IMR-90 (cell line): ENCODE measurements at regions not wholly inside any gene's neighbourhood (a gene's known extent, or its start where the extent isn't known, plus 50 kb on each side); places are given as distances from the start of the nearest gene placed in this dataset.

Experiments used
- ATAC-seq: fragments of 200-7000 bp; cut with Tn5 transposase; 2 replicates; pipeline ENCODE4 v1.9.1; 2020; ENCODE audit warnings: low read depth, mild to moderate bottlenecking, moderate library complexity
- BruUV-seq: library from RNA; stranded (reverse); fragments of 400-500 nt; replicated peaks from 2 replicates; lab custom pipeline; 2021; lab: Mats Ljungman, UMichigan
- CTCF ChIA-PET: fragments of 300-600 bp; formaldehyde crosslinking; extraction: SDS; loops from one replicate; lab custom pipeline; 2021; ENCODE audit warnings: antibody characterized with exemption; lab: Yijun Ruan, JAX
- POLR2A ChIA-PET: fragments of 300-600 bp; sonication (Branson Sonifier 250); formaldehyde crosslinking; loops from one replicate; lab custom pipeline; 2022; ENCODE audit warnings: antibody characterized with exemption; ENCODE audit not compliant: unreplicated experiment; lab: Charles Lee
- DNase-seq: peaks from one replicate; pipeline ENCODE4 v3.0.0; 2013
- H2AFZ ChIP-seq: replicated peaks from 2 replicates; pipeline ENCODE3; 2013; ENCODE audit warnings: low read length, mild to moderate bottlenecking; ENCODE audit not compliant: poor library complexity
- H2AK5ac ChIP-seq: 2 replicates; pipeline ENCODE4 v1.6.1; 2013; ENCODE audit warnings: low read depth, low read length, inconsistent platforms
- H2AK9ac ChIP-seq: replicated peaks from 2 replicates; pipeline ENCODE3; 2013; ENCODE audit warnings: mild to moderate bottlenecking, low read depth, low read length, moderate library complexity; ENCODE audit not compliant: poor library complexity
- H2BK120ac ChIP-seq: 2 replicates; pipeline ENCODE4 v1.6.1; 2013; ENCODE audit warnings: low read depth, low read length, inconsistent platforms
- H2BK15ac ChIP-seq: 3 replicates; pipeline ENCODE4 v1.6.1; 2013; ENCODE audit warnings: low read depth, low read length, inconsistent platforms
- H2BK20ac ChIP-seq: 2 replicates; pipeline ENCODE4 v1.6.1; 2013; ENCODE audit warnings: low read depth, mild to moderate bottlenecking, inconsistent platforms, low read length, moderate library complexity
- H2BK5ac ChIP-seq: 2 replicates; pipeline ENCODE4 v1.6.1; 2013; ENCODE audit warnings: mild to moderate bottlenecking, low read depth, low read length, inconsistent platforms; ENCODE audit not compliant: poor library complexity, severe bottlenecking
- H3K14ac ChIP-seq: replicated peaks from 2 replicates; pipeline ENCODE4 v1.6.1; 2013; ENCODE audit warnings: low read depth, low read length, inconsistent platforms
- H3K18ac ChIP-seq: 2 replicates; pipeline ENCODE4 v1.6.1; 2013; ENCODE audit warnings: low read depth, low read length, control low read depth
- H3K23ac ChIP-seq: 2 replicates; pipeline ENCODE4 v1.6.1; 2013; ENCODE audit warnings: low read depth, low read length, inconsistent platforms
- H3K27ac ChIP-seq: 2 replicates; pipeline ENCODE4 v1.5.1; 2013; ENCODE audit warnings: mild to moderate bottlenecking, control low read depth, low read length; ENCODE audit not compliant: insufficient read depth
- H3K27me3 ChIP-seq: 2 replicates; pipeline ENCODE4 v1.6.1; 2013; ENCODE audit warnings: low read length; ENCODE audit not compliant: control insufficient read depth, insufficient read depth
- H3K36me3 ChIP-seq: 2 replicates; pipeline ENCODE4 v1.6.1; 2013; ENCODE audit warnings: low read length, mixed read lengths; ENCODE audit not compliant: control insufficient read depth, insufficient read depth
- H3K4ac ChIP-seq: 2 replicates; pipeline ENCODE4 v1.6.1; 2013; ENCODE audit warnings: low read depth, low read length, inconsistent platforms
- H3K4me1 ChIP-seq: 2 replicates; pipeline ENCODE4 v1.6.1; 2013; ENCODE audit warnings: low read length, mixed read lengths; ENCODE audit not compliant: control insufficient read depth, insufficient read depth
- H3K4me2 ChIP-seq: 2 replicates; pipeline ENCODE4 v1.6.1; 2013; ENCODE audit warnings: low read depth, mild to moderate bottlenecking, control low read depth, low read length, moderate library complexity
- H3K4me3 ChIP-seq: 2 replicates; pipeline ENCODE4 v1.5.1; 2013; ENCODE audit warnings: low read depth, mild to moderate bottlenecking, control low read depth, low read length, moderate library complexity; ENCODE audit not compliant: insufficient read depth
- H3K56ac ChIP-seq: 2 replicates; pipeline ENCODE4 v1.6.1; 2013; ENCODE audit warnings: low read length, inconsistent platforms; ENCODE audit not compliant: insufficient read depth; ENCODE audit errors: extremely low read depth
- H3K79me1 ChIP-seq, 2 experiments: 2 replicates each; pipeline ENCODE4 v1.6.1; 2013; ENCODE audit warnings: low read length in 2 of 2, inconsistent platforms in 1 of 2, low read depth in 1 of 2
- H3K9ac ChIP-seq: 2 replicates; pipeline ENCODE4 v1.6.1; 2013; ENCODE audit warnings: low read depth, low read length, control low read depth
- H3K9me1 ChIP-seq: 2 replicates; pipeline ENCODE4 v1.6.1; 2013; ENCODE audit warnings: low read length, inconsistent platforms; ENCODE audit not compliant: insufficient read depth
- H3K9me3 ChIP-seq: 2 replicates; pipeline ENCODE4 v1.6.1; 2013; ENCODE audit warnings: low read length; ENCODE audit not compliant: control insufficient read depth, insufficient read depth
- H4K20me1 ChIP-seq: 2 replicates; pipeline ENCODE4 v1.6.1; 2013; ENCODE audit warnings: low read length, inconsistent platforms; ENCODE audit not compliant: insufficient read depth
- H4K5ac ChIP-seq: 2 replicates; pipeline ENCODE4 v1.6.1; 2013; ENCODE audit warnings: mild to moderate bottlenecking, low read depth, low read length, control low read depth
- H4K8ac ChIP-seq, 2 experiments: 2 replicates each; pipeline ENCODE4 v1.6.1; 2013; ENCODE audit warnings: low read depth in 2 of 2, low read length in 2 of 2, control low read depth in 1 of 2, inconsistent platforms in 1 of 2
- H4K91ac ChIP-seq: 2 replicates; pipeline ENCODE4 v1.6.1; 2013; ENCODE audit warnings: low read depth, low read length, inconsistent platforms; ENCODE audit not compliant: insufficient read depth
- BHLHE40 ChIP-seq: fragments of 150-350 bp; IDR thresholded peaks from 2 replicates; pipeline ENCODE4 v1.6.1; 2016; ENCODE audit warnings: mild to moderate bottlenecking, low read depth, low read length
- CHD1 ChIP-seq: IDR thresholded peaks from 2 replicates; pipeline ENCODE4 v1.6.1; 2012; ENCODE audit warnings: low read depth, low read length, improper control_type of control experiment
- FOS ChIP-seq: fragments of 150-350 bp; IDR thresholded peaks from 2 replicates; pipeline ENCODE4 v1.6.1; 2016; ENCODE audit warnings: low read depth, low read length
- MXI1 ChIP-seq: IDR thresholded peaks from 2 replicates; pipeline ENCODE4 v1.6.1; 2012; ENCODE audit warnings: low read depth, mild to moderate bottlenecking, low read length, moderate library complexity, borderline replicate concordance
- WGBS, 2 experiments: methylation state at CpG; one replicate each; pipeline versions ENCODE4 v1.1.5 to v1.1.7; 2013; ENCODE audit warnings: missing lambda C conversion rate in 2 of 2; ENCODE audit not compliant: insufficient read length in 1 of 2; ENCODE audit errors: extremely low coverage in 2 of 2; 5-methylcytosine and 5-hydroxymethylcytosine counted together
- dilution Hi-C: fragments of 300-500 bp; cut with HindIII; formaldehyde crosslinking; loops from one replicate; pipeline ENCODE4 v1.14.3; 2018; ENCODE audit warnings: low sequenced_read_pairs; ENCODE audit not compliant: unreplicated experiment
- in situ Hi-C: fragments of 300-500 bp; cut with MboI; formaldehyde crosslinking; loops from 3 replicates; pipeline ENCODE4 v1.14.3; 2019; ENCODE audit warnings: low sequenced_read_pairs, inconsistent platforms, mixed read lengths
- intact Hi-C: fragments of 100-400 bp; cut with micrococcal nuclease; formaldehyde crosslinking; loops from 2 replicates; pipeline ENCODE4 v1.10.0; 2022
- TF ChIP-seq, protein P1 (sequence below): conservative IDR thresholded peaks from 2 replicates; pipeline ENCODE4 v1.5.1; 2012; ENCODE audit warnings: mild to moderate bottlenecking, low read depth, low read length, improper control_type of control experiment
- TF ChIP-seq, protein P2 (sequence below): fragments of 150-350 bp; IDR thresholded peaks from 2 replicates; pipeline ENCODE4 v1.6.1; 2016; ENCODE audit warnings: low read depth, mild to moderate bottlenecking, low read length, moderate library complexity, borderline replicate concordance
- TF ChIP-seq, protein P3 (sequence below): fragments of 150-350 bp; IDR thresholded peaks from 2 replicates; pipeline ENCODE4 v1.6.1; 2017; ENCODE audit warnings: mild to moderate bottlenecking, antibody characterized with exemption, low read length, low read depth

DNA sequence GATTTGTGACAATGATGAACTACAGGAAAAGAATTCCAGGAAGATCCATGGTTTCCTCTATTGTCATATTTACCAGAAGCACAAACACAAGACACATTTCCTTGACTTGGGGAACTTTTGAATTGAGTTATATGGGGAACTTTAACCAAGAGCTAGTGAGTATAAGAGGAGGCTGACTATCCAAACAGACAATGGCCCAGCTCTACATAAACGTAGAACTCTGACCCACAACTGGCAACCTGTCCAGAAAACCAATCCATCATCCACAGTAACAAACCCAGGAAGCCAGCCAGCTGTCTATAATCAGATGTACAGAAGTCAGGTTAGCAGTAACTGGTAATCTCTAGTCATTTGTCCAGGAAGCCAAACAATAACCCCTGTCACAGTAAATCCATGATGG is 167.0 kb upstream of the CPEB2 start:
- BruUV-seq, result no TSS peak
- DNase-seq (no peak), ATAC-seq (no peak)
- H3K18ac ChIP-seq, result no peak overlapping the region
- CTCF ChIA-PET, result no interaction called here
- no peak overlapping the region for H2BK20ac ChIP-seq
- no peak overlapping the region for H3K4ac ChIP-seq
- in situ Hi-C loops, result no loop called here
- dilution Hi-C loops, result no loop called here
- no peak overlapping the region for H3K56ac ChIP-seq
- no peak overlapping the region for H4K91ac ChIP-seq
- no peak overlapping the region for H2BK5ac ChIP-seq
- no peaks in the 10 kb centered on the region for H3K9me1 ChIP-seq
- H2AFZ ChIP-seq, result no peak overlapping the region
- no peaks in the 10 kb centered on the region for H4K20me1 ChIP-seq
- H2BK15ac ChIP-seq, result no peak overlapping the region
- no peaks in the 10 kb centered on the region for H3K36me3 ChIP-seq
- H3K14ac ChIP-seq, result no peak overlapping the region
- H3K4me1 ChIP-seq, result no peaks in the 10 kb centered on the region
- H3K9ac ChIP-seq, result no peak overlapping the region
- intact Hi-C loops, result no loop called here
- no peak overlapping the region for H3K27ac ChIP-seq
- H2AK5ac ChIP-seq, result no peak overlapping the region
- no peaks in the 10 kb centered on the region for H3K79me1 ChIP-seq
- no peak overlapping the region for H3K23ac ChIP-seq
- TF ChIP-seq, protein P1, sequence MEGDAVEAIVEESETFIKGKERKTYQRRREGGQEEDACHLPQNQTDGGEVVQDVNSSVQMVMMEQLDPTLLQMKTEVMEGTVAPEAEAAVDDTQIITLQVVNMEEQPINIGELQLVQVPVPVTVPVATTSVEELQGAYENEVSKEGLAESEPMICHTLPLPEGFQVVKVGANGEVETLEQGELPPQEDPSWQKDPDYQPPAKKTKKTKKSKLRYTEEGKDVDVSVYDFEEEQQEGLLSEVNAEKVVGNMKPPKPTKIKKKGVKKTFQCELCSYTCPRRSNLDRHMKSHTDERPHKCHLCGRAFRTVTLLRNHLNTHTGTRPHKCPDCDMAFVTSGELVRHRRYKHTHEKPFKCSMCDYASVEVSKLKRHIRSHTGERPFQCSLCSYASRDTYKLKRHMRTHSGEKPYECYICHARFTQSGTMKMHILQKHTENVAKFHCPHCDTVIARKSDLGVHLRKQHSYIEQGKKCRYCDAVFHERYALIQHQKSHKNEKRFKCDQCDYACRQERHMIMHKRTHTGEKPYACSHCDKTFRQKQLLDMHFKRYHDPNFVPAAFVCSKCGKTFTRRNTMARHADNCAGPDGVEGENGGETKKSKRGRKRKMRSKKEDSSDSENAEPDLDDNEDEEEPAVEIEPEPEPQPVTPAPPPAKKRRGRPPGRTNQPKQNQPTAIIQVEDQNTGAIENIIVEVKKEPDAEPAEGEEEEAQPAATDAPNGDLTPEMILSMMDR, result no peak
- TF ChIP-seq CHD1 (no peak), MXI1 (no peak), BHLHE40 (no peak), FOS (no peak)
- TF ChIP-seq, protein P2, sequence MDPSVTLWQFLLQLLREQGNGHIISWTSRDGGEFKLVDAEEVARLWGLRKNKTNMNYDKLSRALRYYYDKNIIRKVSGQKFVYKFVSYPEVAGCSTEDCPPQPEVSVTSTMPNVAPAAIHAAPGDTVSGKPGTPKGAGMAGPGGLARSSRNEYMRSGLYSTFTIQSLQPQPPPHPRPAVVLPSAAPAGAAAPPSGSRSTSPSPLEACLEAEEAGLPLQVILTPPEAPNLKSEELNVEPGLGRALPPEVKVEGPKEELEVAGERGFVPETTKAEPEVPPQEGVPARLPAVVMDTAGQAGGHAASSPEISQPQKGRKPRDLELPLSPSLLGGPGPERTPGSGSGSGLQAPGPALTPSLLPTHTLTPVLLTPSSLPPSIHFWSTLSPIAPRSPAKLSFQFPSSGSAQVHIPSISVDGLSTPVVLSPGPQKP, result no peak
- TF ChIP-seq, protein P3, sequence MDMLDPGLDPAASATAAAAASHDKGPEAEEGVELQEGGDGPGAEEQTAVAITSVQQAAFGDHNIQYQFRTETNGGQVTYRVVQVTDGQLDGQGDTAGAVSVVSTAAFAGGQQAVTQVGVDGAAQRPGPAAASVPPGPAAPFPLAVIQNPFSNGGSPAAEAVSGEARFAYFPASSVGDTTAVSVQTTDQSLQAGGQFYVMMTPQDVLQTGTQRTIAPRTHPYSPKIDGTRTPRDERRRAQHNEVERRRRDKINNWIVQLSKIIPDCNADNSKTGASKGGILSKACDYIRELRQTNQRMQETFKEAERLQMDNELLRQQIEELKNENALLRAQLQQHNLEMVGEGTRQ, result no peak
- H4K5ac ChIP-seq, result no peak overlapping the region
- no peak overlapping the region for H2AK9ac ChIP-seq
- H3K4me2 ChIP-seq, result no peak overlapping the region
- peaks cover 2% of the 10 kb centered on the region; the same call in 1 of the 2 replicates for H3K27me3 ChIP-seq
- WGBS, 2 experiments, result no CpG with 5 or more reads among the region's 1 CpG
- H2BK120ac ChIP-seq, result no peak overlapping the region
- no peak overlapping the region for H3K4me3 ChIP-seq
- POLR2A ChIA-PET, result interaction anchor here (0.6 kb wide), 1 partner anchor 635 kb away, joined by 5 read pairs; no protein-coding TSS in a partner anchor
- H3K9me3 ChIP-seq, result no peaks in the 10 kb centered on the region
- no peak overlapping the region for H4K8ac ChIP-seq
